Islet precursor cell (in vitro differentiated cells): ENCODE measurements at regions not wholly inside any gene's neighbourhood (a gene's known extent, or its start where the extent isn't known, plus 50 kb on each side); places are given as distances from the start of the nearest gene placed in this dataset.
"Not testable (repeated sequence)": the region's sequence is repeated elsewhere in the genome, so short reads cannot be mapped to it uniquely, and the experiment has no call there.

ENCODE experiments used
- DNase-seq: peaks from one replicate; pipeline ENCODE4 v3.0.0-alpha.2; 2018

GRCh38 chr4:129903861-129904260 is 807.9 kb downstream of the C4orf33 start:
- no peak for DNase-seq

- DNase-seq: no peak
Observed at GRCh38 chr4:129905256-129905655, 809.3 kb downstream of the C4orf33 start.

- no peak for DNase-seq
Observed at GRCh38 chr4:129908117-129908516, 812.2 kb downstream of the C4orf33 start.

- no peak for DNase-seq
Observed at GRCh38 chr4:129916991-129917390, 821.0 kb downstream of the C4orf33 start.

GRCh38 chr4:129917651-129918050 is 821.7 kb downstream of the C4orf33 start:
- no peak for DNase-seq

- no peak for DNase-seq
Observed at GRCh38 chr4:129926936-129927335, 831.0 kb downstream of the C4orf33 start.

GRCh38 chr4:129929052-129929451 is 833.1 kb downstream of the C4orf33 start:
- DNase-seq: no peak

GRCh38 chr4:129929984-129930383 is 834.0 kb downstream of the C4orf33 start:
- DNase-seq: peak; percentile 59

GRCh38 chr4:129950217-129950616 is 854.3 kb downstream of the C4orf33 start:
- no peak for DNase-seq

- DNase-seq: no peak
Observed at GRCh38 chr4:129966175-129966574, 870.2 kb downstream of the C4orf33 start.

- DNase-seq: no peak
Observed at GRCh38 chr4:129968366-129968765, 872.4 kb downstream of the C4orf33 start.

- DNase-seq: no peak
Observed at GRCh38 chr4:129968778-129969177, 872.8 kb downstream of the C4orf33 start.

- DNase-seq: no peak
Observed at GRCh38 chr4:129970801-129971200, 874.8 kb downstream of the C4orf33 start.

GRCh38 chr4:129971419-129971818 is 875.5 kb downstream of the C4orf33 start:
- no peak for DNase-seq

GRCh38 chr4:129972257-129972656 is 876.3 kb downstream of the C4orf33 start:
- peak; percentile 45 for DNase-seq

- no peak for DNase-seq
Observed at GRCh38 chr4:129974730-129975129, 878.8 kb downstream of the C4orf33 start.

GRCh38 chr4:129978315-129978714 is 882.4 kb downstream of the C4orf33 start:
- no peak for DNase-seq

GRCh38 chr4:129988957-129989356 is 893.0 kb downstream of the C4orf33 start:
- no peak for DNase-seq

- DNase-seq: no peak
Observed at GRCh38 chr4:129994715-129995114, 898.8 kb downstream of the C4orf33 start.

GRCh38 chr4:129998436-129999150 is 902.6 kb downstream of the C4orf33 start:
- no peak for DNase-seq

- no peak for DNase-seq
Observed at GRCh38 chr4:129999156-129999555, 903.2 kb downstream of the C4orf33 start.

GRCh38 chr4:130008461-130008860 is 912.5 kb downstream of the C4orf33 start:
- DNase-seq: no peak

GRCh38 chr4:130012806-130013205 is 916.9 kb downstream of the C4orf33 start:
- not testable (repeated sequence) for DNase-seq

- no peak for DNase-seq
Observed at GRCh38 chr4:130021706-130022105, 925.8 kb downstream of the C4orf33 start.

- DNase-seq: no peak
Observed at GRCh38 chr4:130023088-130023487, 927.1 kb downstream of the C4orf33 start.
